Fibroblast of skin of left quadriceps (primary cell): ENCODE measurements at regions not wholly inside any gene's neighbourhood (a gene's known extent, or its start where the extent isn't known, plus 50 kb on each side); places are given as distances from the start of the nearest gene placed in this dataset.
"Not testable (repeated sequence)": the region's sequence is repeated elsewhere in the genome, so short reads cannot be mapped to it uniquely, and the experiment has no call there.

Experiments
- DNase-seq, 2 experiments: peaks; one replicate each; pipeline ENCODE4 v3.0.0-alpha.2; 2013; ENCODE audit warnings: low read depth in 2 of 2

GRCh38 chr4:12375805-12376204, 947.1 kb upstream of the HS3ST1 start:
- no peak for DNase-seq

- not testable (repeated sequence) for DNase-seq
These were observed 937.2 kb upstream of the HS3ST1 start for GRCh38 chr4:12365869-12366268.

GRCh38 chr4:12360391-12360790, 931.7 kb upstream of the HS3ST1 start:
- no peak for DNase-seq

GRCh38 chr4:12359420-12359819, 930.7 kb upstream of the HS3ST1 start:
- no peak for DNase-seq

GRCh38 chr4:12333083-12333482, 904.4 kb upstream of the HS3ST1 start:
- DNase-seq, result not testable (repeated sequence)

GRCh38 chr4:12324965-12325364, 896.3 kb upstream of the HS3ST1 start:
- no peak for DNase-seq

GRCh38 chr4:12319765-12320164, 891.1 kb upstream of the HS3ST1 start:
- no peak for DNase-seq

GRCh38 chr4:12304905-12305304, 876.2 kb upstream of the HS3ST1 start:
- no peak for DNase-seq

- DNase-seq, result no peak
These were observed 867.7 kb upstream of the HS3ST1 start for GRCh38 chr4:12296366-12296765.

GRCh38 chr4:12293906-12294525, 865.3 kb upstream of the HS3ST1 start:
- DNase-seq, result no peak

GRCh38 chr4:12286351-12286750, 857.7 kb upstream of the HS3ST1 start:
- DNase-seq, result no peak

- peak in 1 of 2 experiments; percentile 0 for DNase-seq
These were observed 841.9 kb upstream of the HS3ST1 start for GRCh38 chr4:12270546-12270945.

GRCh38 chr4:12265554-12265953, 836.9 kb upstream of the HS3ST1 start:
- no peak for DNase-seq

GRCh38 chr4:12260453-12260852, 831.8 kb upstream of the HS3ST1 start:
- DNase-seq, result no peak

GRCh38 chr4:12244973-12245372, 816.3 kb upstream of the HS3ST1 start:
- DNase-seq, result no peak

GRCh38 chr4:12242354-12242753, 813.7 kb upstream of the HS3ST1 start:
- DNase-seq, result no peak

- DNase-seq, result no peak
These were observed 811.4 kb upstream of the HS3ST1 start for GRCh38 chr4:12239897-12240636.

- DNase-seq, result no peak
These were observed 802.4 kb upstream of the HS3ST1 start for GRCh38 chr4:12231098-12231497.

- DNase-seq, result no peak
These were observed 792.3 kb upstream of the HS3ST1 start for GRCh38 chr4:12221031-12221430.

GRCh38 chr4:12211636-12212035, 782.9 kb upstream of the HS3ST1 start:
- no peak for DNase-seq

- no peak for DNase-seq
These were observed 778.7 kb upstream of the HS3ST1 start for GRCh38 chr4:12207396-12207795.

- no peak for DNase-seq
These were observed 777.4 kb upstream of the HS3ST1 start for GRCh38 chr4:12206091-12206490.

GRCh38 chr4:12203945-12204344, 775.3 kb upstream of the HS3ST1 start:
- no peak for DNase-seq

- no peak for DNase-seq
These were observed 771.5 kb upstream of the HS3ST1 start for GRCh38 chr4:12200226-12200625.
